Activated naive CD4-positive, alpha-beta T cell treated with anti-CD3 and anti-CD28 coated beads for 36 hours (primary cell): ENCODE measurements at regions not wholly inside any gene's neighbourhood (a gene's known extent, or its start where the extent isn't known, plus 50 kb on each side); places are given as distances from the start of the nearest gene placed in this dataset.
A peak's percentile ranks its signal among the peaks of the same experiment; 100 is the strongest.

Experiments used
- CTCF ChIA-PET: fragments of 350-600 bp; sonication (Branson Sonifier 250); formaldehyde crosslinking; loops from one replicate; lab custom pipeline; 2021; ENCODE audit warnings: antibody characterized with exemption; lab: Charles Lee
- DNase-seq: peaks from one replicate; pipeline ENCODE4 v3.0.0-alpha.2; 2020
- H3K27ac Mint-ChIP-seq: one replicate; pipeline ENCODE4 v1.8.0; 2021; ENCODE audit warnings: mild to moderate bottlenecking, mixed read lengths
- H3K27me3 Mint-ChIP-seq: one replicate; pipeline ENCODE4 v1.8.0; 2021; ENCODE audit warnings: low read depth, mixed read lengths
- H3K36me3 Mint-ChIP-seq: one replicate; pipeline ENCODE4 v1.8.0; 2021; ENCODE audit warnings: low read depth, mixed read lengths
- H3K4me1 Mint-ChIP-seq: one replicate; pipeline ENCODE4 v1.8.0; 2021; ENCODE audit warnings: low read depth, mixed read lengths
- H3K4me3 Mint-ChIP-seq: one replicate; pipeline ENCODE4 v1.8.0; 2021; ENCODE audit warnings: mild to moderate bottlenecking, moderate library complexity, mixed read lengths
- H3K9me3 Mint-ChIP-seq: one replicate; pipeline ENCODE4 v1.8.0; 2021; ENCODE audit warnings: mixed read lengths
- intact Hi-C: fragments of 100-400 bp; cut with micrococcal nuclease; formaldehyde crosslinking; loops from one replicate; pipeline ENCODE4 v1.15.1; 2023

- no peak overlapping the region for H3K27ac Mint-ChIP-seq
- no peak overlapping the region for H3K4me3 Mint-ChIP-seq
- H3K9me3 Mint-ChIP-seq = no peaks in the 10 kb centered on the region
- intact Hi-C loops = no loop called here
- no peaks in the 10 kb centered on the region for H3K4me1 Mint-ChIP-seq
- no peak for DNase-seq
- H3K27me3 Mint-ChIP-seq = peaks cover 3% of the 10 kb centered on the region
- H3K36me3 Mint-ChIP-seq = no peaks in the 10 kb centered on the region
- CTCF ChIA-PET = interaction anchor here (1.5 kb wide), 1 partner anchor 11 kb away, joined by 6 read pairs; no protein-coding TSS in a partner anchor
Observed at GRCh38 chr2:151063271-151063670, 198.4 kb downstream of the RBM43 start.

GRCh38 chr2:151060287-151060686, 201.4 kb downstream of the RBM43 start:
- no peak for DNase-seq
- H3K36me3 Mint-ChIP-seq = no peaks in the 10 kb centered on the region
- no peak overlapping the region for H3K27ac Mint-ChIP-seq
- intact Hi-C loops = no loop called here
- CTCF ChIA-PET = no interaction called here
- H3K4me1 Mint-ChIP-seq = no peaks in the 10 kb centered on the region
- no peaks in the 10 kb centered on the region for H3K27me3 Mint-ChIP-seq
- no peak overlapping the region for H3K4me3 Mint-ChIP-seq
- no peaks in the 10 kb centered on the region for H3K9me3 Mint-ChIP-seq

GRCh38 chr2:151056870-151057269, 204.8 kb downstream of the RBM43 start:
- intact Hi-C loops = no loop called here
- Mint-ChIP-seq H3K4me1 (no peaks in the 10 kb centered on the region), H3K9me3 (no peaks in the 10 kb centered on the region), H3K4me3 (no peak overlapping the region), H3K36me3 (no peaks in the 10 kb centered on the region), H3K27me3 (no peaks in the 10 kb centered on the region), H3K27ac (no peak overlapping the region)
- no peak for DNase-seq
- CTCF ChIA-PET = interaction anchor here (0.7 kb wide), 1 partner anchor 157 kb away, joined by 3 read pairs; no protein-coding TSS in a partner anchor

GRCh38 chr2:151053661-151053990, 208.0 kb downstream of the RBM43 start:
- H3K9me3 Mint-ChIP-seq = no peaks in the 10 kb centered on the region
- CTCF ChIA-PET = interaction anchor here (0.9 kb wide), 1 partner anchor 185 kb away, joined by 3 read pairs; no protein-coding TSS in a partner anchor
- no peak overlapping the region for H3K4me3 Mint-ChIP-seq
- no peak for DNase-seq
- H3K27me3 Mint-ChIP-seq = no peaks in the 10 kb centered on the region
- no peaks in the 10 kb centered on the region for H3K4me1 Mint-ChIP-seq
- no peak overlapping the region for H3K27ac Mint-ChIP-seq
- H3K36me3 Mint-ChIP-seq = no peaks in the 10 kb centered on the region
- intact Hi-C loops = loop anchor here (5.0 kb wide), 2 partner anchors 451 to 566 kb away; partner anchors contain the start of gene RND3

GRCh38 chr2:151052850-151053660, 208.6 kb downstream of the RBM43 start:
- Mint-ChIP-seq H3K9me3 (no peaks in the 10 kb centered on the region), H3K4me3 (no peak overlapping the region), H3K27me3 (peaks cover under 1% of the 10 kb centered on the region), H3K27ac (no peak overlapping the region), H3K36me3 (no peaks in the 10 kb centered on the region), H3K4me1 (no peaks in the 10 kb centered on the region)
- intact Hi-C loops = loop anchor here (1.0 to 5.0 kb wide), 3 partner anchors 186 to 566 kb away; partner anchors contain the start of gene RND3
- CTCF ChIA-PET = interaction anchor here (0.9 kb wide), 1 partner anchor 185 kb away, joined by 3 read pairs; no protein-coding TSS in a partner anchor
- no peak for DNase-seq

GRCh38 chr2:151051574-151052220, 210.0 kb downstream of the RBM43 start:
- CTCF ChIA-PET = interaction anchor here (0.6 to 1.9 kb wide), 11 partner anchors 12 to 311 kb away, joined by 3 to 7 read pairs (median 4); no protein-coding TSS in a partner anchor
- intact Hi-C loops = loop anchor here (1.0 to 5.0 kb wide), 4 partner anchors 188 to 1454 kb away; partner anchors contain the start of gene RND3

GRCh38 chr2:151049746-151050145, 211.9 kb downstream of the RBM43 start:
- CTCF ChIA-PET = interaction anchor here (0.7 to 1.8 kb wide), 4 partner anchors 52 to 1453 kb away, joined by 3 read pairs; no protein-coding TSS in a partner anchor
- no peak for DNase-seq
- Mint-ChIP-seq H3K27ac (no peak overlapping the region), H3K27me3 (peaks cover 4% of the 10 kb centered on the region), H3K4me1 (no peaks in the 10 kb centered on the region), H3K9me3 (no peaks in the 10 kb centered on the region), H3K4me3 (no peak overlapping the region), H3K36me3 (no peaks in the 10 kb centered on the region)
- intact Hi-C loops = loop anchor here (5.0 kb wide), 2 partner anchors 447 to 562 kb away; partner anchors contain the start of gene RND3

More at GRCh38 chr2:151051574-151052220, 210.0 kb downstream of the RBM43 start:
- no peak overlapping the region for H3K4me3 Mint-ChIP-seq
- no peaks in the 10 kb centered on the region for H3K9me3 Mint-ChIP-seq
- no peaks in the 10 kb centered on the region for H3K36me3 Mint-ChIP-seq
- peak; percentile 57 for DNase-seq
- no peak overlapping the region for H3K27ac Mint-ChIP-seq
- no peaks in the 10 kb centered on the region for H3K4me1 Mint-ChIP-seq
- H3K27me3 Mint-ChIP-seq = peaks cover 4% of the 10 kb centered on the region

GRCh38 chr2:151048331-151049054, 213.2 kb downstream of the RBM43 start:
- CTCF ChIA-PET = no interaction called here
- Mint-ChIP-seq H3K4me3 (no peak overlapping the region), H3K27me3 (peaks cover 4% of the 10 kb centered on the region), H3K36me3 (no peaks in the 10 kb centered on the region), H3K4me1 (no peaks in the 10 kb centered on the region), H3K9me3 (no peaks in the 10 kb centered on the region), H3K27ac (no peak overlapping the region)
- intact Hi-C loops = no loop called here
- DNase-seq = no peak

- Mint-ChIP-seq H3K9me3 (no peaks in the 10 kb centered on the region), H3K27me3 (peaks cover 8% of the 10 kb centered on the region), H3K4me1 (no peaks in the 10 kb centered on the region), H3K36me3 (no peaks in the 10 kb centered on the region), H3K27ac (no peak overlapping the region), H3K4me3 (no peak overlapping the region)
- intact Hi-C loops = no loop called here
- CTCF ChIA-PET = no interaction called here
- DNase-seq = no peak
Observed at GRCh38 chr2:151043484-151043883, 218.2 kb downstream of the RBM43 start.

GRCh38 chr2:151042964-151043363, 218.7 kb downstream of the RBM43 start:
- CTCF ChIA-PET = no interaction called here
- Mint-ChIP-seq H3K36me3 (no peaks in the 10 kb centered on the region), H3K4me3 (no peak overlapping the region), H3K27me3 (peaks cover 6% of the 10 kb centered on the region), H3K27ac (no peak overlapping the region), H3K9me3 (no peaks in the 10 kb centered on the region), H3K4me1 (no peaks in the 10 kb centered on the region)
- no peak for DNase-seq
- intact Hi-C loops = no loop called here

- intact Hi-C loops = no loop called here
- Mint-ChIP-seq H3K4me3 (no peak overlapping the region), H3K36me3 (no peaks in the 10 kb centered on the region), H3K9me3 (no peaks in the 10 kb centered on the region), H3K4me1 (no peaks in the 10 kb centered on the region), H3K27me3 (peaks cover 4% of the 10 kb centered on the region), H3K27ac (no peak overlapping the region)
- CTCF ChIA-PET = no interaction called here
- no peak for DNase-seq
Observed at GRCh38 chr2:151040039-151040438, 221.6 kb downstream of the RBM43 start.

GRCh38 chr2:151038516-151038915, 223.1 kb downstream of the RBM43 start:
- intact Hi-C loops = no loop called here

More at GRCh38 chr2:151038516-151038915, 223.1 kb downstream of the RBM43 start:
- CTCF ChIA-PET = interaction anchor here (1.1 kb wide), 1 partner anchor 200 kb away, joined by 4 read pairs; no protein-coding TSS in a partner anchor
- H3K4me3 Mint-ChIP-seq = no peak overlapping the region
- no peaks in the 10 kb centered on the region for H3K36me3 Mint-ChIP-seq
- no peak for DNase-seq
- H3K27me3 Mint-ChIP-seq = peaks cover 9% of the 10 kb centered on the region
- H3K27ac Mint-ChIP-seq = no peak overlapping the region
- H3K9me3 Mint-ChIP-seq = no peaks in the 10 kb centered on the region
- H3K4me1 Mint-ChIP-seq = no peaks in the 10 kb centered on the region
